Activated gamma-delta T cell treated with Interleukin-2 at 50 U/mL for 16 hours (primary cell): ENCODE measurements at regions not wholly inside any gene's neighbourhood (a gene's known extent, or its start where the extent isn't known, plus 50 kb on each side); places are given as distances from the start of the nearest gene placed in this dataset.

ENCODE experiments used
- DNase-seq: peaks from one replicate; pipeline ENCODE4 v3.0.0-alpha.2; 2020

DNA sequence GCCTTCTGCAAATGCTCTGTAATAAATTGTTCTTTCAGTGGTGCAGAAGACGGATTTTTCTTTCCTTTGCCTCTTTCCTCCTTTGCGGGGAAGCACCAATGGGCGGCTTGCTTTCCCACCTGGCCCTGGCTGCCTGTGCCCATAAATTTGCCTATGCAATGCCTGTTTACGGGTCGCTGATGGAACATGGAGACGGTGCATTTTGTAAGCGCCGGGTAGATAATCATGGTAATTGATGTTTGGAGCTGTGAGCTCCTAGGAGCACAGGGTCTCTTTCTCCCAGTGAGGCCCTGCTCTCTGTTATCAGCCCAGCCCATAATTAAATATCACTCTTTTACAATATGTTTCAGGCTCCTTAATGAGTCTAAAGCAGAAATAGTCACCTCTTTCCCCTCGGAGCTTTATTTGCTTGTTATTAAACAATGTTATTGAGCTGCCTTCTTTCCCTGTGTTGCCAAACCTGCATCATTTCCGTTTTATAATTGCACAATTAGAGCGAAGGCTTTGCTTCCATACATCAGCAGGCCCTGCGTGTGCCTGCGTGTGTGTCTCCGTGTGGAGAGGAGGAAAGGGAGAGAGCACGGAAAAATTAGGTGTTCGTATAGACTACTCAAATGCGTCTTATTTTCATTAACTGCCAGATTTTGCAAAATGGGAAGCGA, 437.4 kb upstream of the POU3F3 start:
- no peak for DNase-seq

DNA sequence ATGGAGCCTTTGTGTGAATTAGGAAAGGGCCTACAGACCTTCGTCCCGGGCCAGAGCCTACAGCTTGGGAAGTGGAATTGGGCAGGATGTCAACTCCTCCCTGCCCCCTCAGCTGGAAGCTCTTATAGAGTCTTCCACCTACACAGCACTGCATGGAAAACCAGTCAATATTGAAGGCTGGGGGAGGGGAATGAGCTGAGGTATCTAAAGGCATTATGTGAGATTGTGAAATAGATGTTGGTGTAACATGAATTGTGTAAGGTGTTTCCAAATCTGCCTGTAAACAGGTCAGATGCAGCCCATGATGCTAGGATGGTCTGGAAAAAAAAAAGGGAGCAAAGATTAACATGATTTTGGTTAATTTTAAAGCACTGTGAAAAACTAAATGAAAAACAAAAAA, 433.5 kb upstream of the POU3F3 start:
- no peak for DNase-seq

DNA sequence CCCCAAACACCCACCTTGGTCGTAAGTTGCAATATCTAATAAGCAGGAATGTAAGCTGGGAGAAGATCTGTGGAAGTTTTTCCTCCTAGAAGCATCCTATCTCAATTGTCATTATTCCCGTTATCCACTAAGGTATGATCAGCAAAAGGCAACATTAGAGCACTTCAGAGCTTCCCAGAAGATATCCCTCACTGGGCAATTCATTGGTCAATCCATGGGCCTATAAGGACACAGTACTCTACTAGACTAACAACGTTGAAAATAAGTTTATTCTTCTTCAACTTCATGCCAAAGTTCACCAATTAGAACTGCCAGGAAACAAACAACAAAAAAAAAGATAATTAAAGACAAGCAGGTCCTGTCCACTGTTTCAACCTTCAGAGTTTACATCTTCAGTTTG, 433.0 kb upstream of the POU3F3 start:
- no peak for DNase-seq

DNA sequence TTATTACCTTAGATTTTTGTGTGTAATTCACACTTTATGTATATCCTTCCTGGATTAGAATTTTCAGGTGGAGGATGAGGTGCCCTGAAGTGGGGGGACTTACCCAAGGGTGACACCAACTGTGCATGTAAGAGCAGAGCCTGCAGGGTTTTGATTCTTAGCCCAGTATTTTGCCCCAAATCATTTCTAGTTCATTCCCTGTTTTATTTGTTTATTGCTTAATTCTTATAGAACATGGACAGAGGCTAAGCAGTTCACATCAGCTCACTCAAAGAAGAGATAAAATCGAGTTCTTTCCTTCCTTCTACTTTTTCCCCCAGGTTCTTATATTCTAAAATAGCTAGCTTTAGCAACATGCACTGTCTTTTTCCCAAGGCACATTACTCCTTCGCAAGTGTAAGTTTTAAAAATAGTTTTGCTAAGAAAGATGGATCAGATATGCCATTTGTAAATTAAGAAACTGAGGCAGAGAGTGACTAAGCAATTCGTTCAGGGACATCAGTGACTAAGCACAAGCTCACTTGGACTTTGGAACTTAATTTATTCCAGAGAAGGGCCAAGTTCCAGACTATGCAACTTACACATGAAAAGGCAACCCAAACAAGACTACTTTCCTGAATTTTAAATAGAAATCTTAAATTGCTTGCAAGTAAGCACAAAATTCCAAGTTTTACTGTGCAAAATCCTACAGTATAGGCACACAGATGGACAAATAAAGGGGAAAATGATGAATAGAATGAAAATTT, 427.9 kb upstream of the POU3F3 start:
- DNase-seq: no peak

DNA sequence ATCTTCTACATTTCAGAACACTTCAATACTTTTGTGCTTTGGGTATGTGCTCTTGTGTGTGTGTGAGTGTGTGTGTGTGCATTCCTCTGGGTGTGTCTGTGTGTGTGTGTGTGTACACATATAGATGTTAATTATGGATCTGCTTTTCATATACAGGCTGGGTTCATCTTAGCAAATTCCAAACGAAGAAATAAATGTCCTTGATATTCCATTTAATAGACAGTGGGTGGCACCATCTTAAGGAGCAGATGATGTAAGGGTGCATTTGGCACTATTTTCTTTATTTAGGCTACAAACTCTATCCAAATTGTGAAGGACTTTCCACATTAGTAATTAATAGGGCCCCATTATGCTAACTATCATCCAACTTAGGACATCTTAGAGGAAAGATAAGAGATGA, 425.8 kb upstream of the POU3F3 start:
- no peak for DNase-seq

DNA sequence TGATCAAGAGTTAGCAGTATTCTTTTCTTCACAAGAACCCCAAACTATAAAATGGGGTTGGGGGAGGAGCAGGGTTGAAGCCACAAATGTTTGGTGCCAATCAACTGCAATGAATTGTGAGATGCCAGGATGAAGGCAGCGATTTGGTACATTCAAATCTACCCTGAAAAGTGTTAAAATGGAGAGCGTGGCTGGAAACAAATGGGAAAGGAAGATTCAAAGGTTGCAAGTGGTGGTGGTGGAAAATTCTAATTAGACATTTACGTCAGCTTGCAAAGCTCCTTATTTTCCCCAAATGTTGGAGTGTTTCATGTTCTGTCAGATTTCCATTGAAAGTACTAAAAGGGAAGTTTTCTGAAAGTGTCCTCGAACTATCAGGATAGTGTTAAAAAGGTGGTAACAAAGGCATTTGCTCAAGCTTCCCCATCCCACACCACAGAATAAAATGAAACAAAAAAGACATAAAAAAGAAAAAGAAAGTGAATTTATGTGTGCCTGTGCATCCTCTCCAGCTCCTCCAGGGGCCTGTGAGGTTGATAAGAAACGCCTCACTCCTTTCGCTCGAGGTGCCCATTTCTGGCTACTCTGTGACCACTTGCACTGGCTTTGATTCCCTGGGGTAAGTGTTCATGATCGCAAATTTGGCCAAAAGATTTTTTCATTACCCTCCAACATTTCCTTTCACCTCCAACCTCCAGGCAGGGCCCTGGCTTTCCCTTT, 424.1 kb upstream of the POU3F3 start:
- no peak for DNase-seq

DNA sequence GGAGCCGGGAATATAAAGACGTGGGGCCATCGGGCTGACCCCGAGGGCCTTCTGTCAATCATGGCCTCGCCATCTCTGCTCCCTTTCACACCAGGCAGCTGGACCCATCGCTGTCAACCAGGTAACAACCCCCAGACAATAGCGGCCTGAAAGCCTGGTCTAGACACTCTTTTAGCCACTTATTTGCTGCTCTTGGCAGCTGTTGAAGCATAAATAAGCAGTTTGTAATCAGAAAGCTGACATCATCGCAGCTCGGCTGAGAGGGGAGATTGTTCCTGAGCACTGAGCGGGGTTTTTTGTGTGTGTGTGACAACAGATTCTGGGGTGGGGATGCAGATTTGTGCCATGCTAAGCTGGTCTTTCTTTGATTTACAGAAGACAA, 423.6 kb upstream of the POU3F3 start:
- no peak for DNase-seq

DNA sequence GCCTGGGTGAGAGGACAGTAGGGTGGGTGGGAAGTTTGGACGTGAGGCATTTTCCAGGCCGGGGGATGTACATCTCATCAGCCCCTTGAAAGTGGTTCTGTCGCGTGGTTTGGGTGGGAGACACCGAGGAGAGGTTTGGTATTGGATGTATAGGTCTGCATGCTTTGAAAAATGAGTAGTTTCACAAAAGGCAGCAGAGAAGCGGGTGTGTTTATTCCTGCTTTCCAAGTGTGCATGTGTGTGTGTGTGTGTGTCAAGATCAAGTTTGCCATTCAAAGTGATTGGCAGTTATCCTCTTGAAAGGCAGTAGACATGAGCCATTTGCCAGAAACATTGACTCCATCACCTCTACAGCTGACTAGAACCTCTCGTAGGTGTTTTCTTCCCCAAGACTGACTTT, 423.1 kb upstream of the POU3F3 start:
- DNase-seq: no peak

DNA sequence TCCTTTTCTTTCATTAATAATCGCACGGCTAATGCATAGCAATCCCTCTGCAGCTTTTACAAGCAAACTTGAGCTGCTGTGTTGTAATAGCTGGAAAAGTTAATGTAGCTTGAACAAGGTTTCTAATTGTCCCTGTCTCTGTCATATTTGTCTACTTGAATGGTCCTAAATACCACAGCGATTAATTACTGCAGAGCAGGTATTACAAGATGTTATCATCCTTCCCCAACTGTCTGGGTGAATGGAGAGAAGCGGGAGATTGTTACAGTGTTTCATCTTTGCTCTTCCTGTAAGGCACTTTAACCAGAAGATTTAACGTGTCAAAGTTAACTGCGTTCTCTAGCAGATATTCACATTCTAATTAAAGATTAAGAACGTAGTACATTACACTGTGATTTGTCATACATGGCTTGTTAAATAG, 422.2 kb upstream of the POU3F3 start:
- no peak for DNase-seq

DNA sequence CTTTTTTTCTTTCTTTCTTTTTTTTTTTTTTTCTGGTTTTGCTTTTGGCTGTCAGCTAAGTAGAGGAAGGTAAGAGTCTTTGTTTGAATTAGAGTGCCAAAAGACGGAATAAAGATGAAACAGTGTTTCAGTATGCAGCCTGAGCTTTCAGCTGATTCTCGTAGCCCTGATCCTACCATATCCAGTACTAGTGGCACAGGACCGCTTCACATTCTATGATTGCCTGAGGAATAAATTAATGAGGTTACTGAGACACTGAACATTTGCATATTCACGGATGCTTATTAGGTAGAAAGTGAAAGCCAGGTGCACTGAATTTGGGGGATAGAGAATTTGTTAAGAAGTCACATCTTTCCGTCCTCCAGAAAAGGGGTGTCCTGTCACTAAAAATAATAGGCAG, 421.5 kb upstream of the POU3F3 start:
- no peak for DNase-seq

DNA sequence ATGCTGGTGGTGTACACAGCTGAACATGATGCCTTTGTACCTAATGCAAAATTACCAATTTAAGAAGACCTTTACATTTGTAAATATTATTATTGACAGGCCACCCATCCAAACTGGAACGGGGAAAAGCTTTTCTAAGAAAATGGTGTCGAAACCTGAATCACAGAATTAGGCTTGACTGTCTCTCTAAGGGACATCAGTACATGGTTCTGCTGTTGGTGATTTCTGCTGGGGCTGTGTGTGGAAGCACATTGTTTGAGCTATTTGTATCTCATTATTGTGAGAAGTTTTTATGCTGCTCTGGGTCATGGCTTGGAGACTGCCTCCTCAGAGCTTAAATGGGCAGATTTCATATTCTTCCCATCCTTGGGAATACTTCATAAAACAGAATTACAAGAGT, 420.9 kb upstream of the POU3F3 start:
- no peak for DNase-seq

DNA sequence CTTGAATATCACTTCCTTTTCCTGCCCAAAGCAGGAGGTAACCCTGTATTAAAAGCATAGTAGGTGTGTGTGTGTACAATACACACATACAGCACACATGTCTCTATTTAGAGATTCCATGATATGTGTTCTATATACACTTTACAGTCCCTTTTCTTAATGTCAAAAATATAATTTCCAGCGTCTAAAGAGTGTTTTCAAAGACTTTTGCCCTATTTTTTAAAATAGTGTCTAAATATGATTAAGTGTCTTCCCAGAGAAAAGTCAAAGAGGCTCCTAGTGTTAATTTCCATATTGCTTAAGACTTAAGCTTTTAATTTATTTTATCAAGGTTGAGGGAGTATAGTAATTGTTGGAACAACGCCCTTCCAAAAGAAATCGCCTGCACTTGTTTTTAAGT, 420.3 kb upstream of the POU3F3 start:
- no peak for DNase-seq

DNA sequence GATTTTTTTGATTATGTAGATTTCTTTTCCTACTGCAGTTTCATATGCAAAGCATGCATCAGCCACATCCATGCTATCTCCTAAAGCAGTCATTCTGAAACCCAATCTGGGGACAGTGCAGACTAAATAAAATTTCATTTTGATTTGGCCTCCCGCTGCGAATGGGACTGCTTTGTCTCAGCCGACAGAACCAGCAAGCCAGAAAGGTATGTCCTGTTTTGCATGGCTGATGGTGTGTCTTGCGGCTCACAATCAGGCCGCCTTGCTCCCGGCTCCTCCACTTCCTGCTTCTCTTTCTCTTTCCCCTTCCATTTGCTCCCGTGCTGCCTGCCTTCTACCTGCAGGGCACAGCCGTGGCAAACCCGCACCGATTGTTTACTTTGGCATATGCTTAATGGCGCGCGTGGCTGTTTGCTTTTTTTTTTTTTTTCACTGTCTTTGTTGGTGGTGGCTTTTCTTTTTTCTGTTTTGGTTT, 419.6 kb upstream of the POU3F3 start:
- DNase-seq: no peak

DNA sequence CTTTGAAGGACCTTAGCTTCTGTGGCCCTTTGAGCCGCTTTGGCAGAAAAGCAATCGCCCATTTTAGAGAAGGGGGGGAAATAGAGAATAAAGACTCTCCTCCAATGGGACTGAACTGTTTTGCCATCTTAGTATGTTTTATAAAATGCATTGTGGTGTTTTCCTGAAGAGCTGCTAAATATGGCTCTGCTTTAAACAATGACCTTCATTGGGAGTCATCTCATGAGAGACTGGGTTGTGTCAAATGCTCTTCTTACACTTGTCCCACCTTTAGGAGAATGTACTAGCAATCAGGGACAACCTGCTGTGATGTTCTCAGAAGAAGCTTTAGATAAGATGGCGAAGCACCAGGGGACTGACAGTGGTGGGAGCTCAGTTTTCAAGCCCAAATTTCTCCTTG, 418.9 kb upstream of the POU3F3 start:
- DNase-seq: no peak

DNA sequence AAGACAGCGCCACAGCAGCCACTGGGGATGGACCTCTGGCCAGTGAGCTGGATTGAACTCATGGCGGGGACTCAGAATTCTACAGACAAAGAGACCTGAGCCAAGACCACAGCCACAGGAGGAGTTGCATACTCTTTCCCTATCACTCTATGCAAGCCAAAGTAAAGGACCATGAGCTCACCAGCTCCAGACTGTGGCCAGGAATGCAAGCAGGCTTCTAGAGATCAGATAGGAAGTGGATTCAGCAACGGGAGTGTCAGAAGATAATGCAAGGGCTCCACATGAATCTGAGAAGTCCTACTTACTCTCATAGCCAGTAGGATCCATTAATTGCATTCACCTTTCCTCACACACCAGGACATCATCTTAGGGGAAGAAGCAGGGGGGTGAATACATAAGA, 415.4 kb upstream of the POU3F3 start:
- DNase-seq: no peak

DNA sequence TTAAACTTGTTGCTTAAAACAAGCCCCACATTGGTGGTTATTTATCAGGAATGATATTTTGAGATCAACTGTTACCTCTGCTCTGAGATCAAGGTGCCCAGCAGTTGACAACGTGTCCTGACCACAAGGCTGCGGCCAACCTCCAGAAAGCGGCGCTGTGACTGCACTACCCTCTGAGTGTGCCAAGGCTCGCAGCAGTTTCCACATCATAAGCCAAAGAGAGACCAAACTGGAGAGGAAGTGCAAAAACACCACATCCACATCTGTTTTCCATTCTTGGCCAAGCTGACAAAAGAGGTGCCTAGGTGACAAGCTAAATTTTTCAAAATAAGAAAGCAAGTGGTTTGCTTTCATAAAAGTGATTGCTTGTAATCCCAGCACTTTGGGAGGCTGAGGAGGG, 410.8 kb upstream of the POU3F3 start:
- no peak for DNase-seq

DNA sequence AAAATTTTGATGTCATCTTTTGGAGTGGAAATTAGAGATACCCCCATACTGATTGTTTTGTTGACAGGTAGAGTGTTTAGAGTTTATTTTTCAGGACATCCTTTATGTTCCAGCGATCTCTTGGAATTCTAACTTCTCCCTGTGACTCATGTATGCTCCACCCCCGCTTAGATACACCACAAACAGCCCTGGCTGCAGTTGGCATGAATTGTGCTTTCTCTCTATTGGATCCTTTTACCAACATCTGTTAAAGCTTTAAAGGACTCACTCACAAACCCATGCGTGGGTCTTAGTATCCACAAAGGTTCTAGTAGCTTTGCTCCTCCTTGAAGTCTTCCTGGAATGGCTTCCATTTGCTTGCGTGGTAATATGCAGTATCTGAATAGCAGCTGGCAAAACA, 409.5 kb upstream of the POU3F3 start:
- DNase-seq: no peak

DNA sequence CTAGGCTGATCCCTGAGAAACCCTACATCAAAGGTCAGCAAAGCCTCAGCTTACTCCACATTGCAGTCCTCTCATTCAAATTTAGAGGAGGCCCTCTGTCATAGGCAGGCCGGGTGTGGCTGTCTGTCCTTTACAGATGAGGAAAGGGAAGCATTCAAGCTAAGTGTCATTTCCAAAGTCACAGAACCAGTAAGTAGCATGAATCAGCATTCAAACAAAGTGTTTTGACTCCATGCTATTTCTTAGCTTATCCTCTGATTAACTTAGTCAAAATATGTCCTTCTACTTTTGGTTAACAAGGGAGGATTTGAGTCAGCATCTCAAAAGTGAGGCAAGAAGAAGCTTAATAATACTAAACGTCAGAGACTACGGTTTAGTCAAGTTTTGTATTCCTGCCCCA, 409.0 kb upstream of the POU3F3 start:
- DNase-seq: no peak

DNA sequence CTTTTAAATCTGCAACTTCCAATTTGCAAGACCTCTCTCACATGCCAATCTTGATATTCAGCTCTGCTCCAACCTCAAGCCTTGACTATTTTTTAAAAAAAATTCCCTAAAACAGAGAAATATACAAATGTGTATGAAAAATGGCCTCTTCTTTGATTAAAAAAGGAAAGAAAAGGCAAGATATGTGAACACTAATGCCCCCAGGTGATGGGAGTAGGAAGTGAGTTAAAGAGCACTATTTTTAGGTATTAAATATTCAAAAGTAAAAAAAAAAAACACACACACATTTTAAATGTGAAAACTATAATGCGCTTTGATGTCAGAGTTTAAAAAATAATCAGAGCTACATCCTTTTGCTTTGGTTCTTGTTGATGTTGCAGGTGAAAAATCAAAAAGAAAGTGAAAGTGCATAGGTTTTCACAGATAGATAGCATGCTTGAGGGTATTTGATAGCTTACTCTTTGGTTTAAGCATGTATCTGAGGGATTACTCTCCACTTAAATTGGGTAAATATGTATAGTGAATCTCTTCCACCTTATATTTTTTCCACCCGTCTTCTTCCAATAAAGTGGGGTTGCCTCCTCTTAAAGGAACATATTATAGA, 406.0 kb upstream of the POU3F3 start:
- no peak for DNase-seq

DNA sequence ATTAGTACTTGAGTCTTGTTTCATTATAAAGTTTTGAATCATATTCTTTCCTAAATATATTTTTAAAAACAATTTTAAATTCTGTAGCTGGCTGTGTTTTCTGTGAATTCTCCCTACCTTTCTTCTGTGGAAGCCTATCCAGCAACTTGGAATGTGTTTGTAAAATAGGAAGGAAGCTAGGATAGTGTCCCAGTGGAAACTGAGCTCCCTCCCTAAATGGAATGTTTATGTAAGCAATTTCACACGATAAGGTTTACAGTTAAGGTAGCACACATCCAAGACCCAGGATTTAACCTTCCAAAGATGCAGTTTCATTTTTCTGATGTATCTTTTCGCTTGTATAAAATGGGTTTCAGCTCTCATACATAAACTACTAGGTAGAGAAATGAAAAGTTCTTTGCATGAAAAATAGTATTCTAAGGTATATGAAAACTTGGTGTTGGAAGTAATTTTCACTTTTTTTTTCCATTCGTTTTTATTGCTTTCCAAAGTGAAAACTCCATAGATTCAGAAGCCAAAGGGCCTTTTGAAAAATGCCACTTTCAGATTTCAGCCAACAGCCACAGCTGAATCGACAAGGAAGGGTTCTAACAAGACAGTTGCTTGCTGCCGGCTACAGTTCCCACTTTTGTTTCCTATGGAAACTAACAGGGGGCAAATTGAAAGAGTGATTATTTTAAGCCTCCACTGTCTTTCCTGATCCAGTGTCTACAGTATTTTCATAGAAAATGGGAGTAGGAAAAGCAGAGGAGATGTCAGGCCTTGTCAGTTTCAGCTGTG, 405.1 kb upstream of the POU3F3 start:
- no peak for DNase-seq

DNA sequence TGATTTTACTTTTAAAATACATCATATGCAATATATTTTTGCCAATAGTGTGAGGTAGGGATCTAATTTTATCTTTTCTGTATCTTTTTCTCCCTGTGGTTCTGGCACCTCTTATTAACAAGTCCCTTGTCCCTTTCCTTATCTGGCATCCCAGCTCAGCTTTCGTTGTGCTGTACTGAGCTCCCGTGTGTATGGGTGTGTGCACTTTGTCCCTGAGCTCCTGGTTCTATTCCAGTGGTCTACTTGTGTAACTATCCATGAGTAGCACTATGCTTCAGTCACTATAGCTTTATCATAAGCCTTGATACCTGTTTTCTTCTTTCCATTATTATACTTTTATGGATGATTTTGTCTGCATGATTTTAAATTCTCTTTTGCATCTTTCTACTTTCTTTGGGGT, 401.4 kb upstream of the POU3F3 start:
- DNase-seq: no peak

DNA sequence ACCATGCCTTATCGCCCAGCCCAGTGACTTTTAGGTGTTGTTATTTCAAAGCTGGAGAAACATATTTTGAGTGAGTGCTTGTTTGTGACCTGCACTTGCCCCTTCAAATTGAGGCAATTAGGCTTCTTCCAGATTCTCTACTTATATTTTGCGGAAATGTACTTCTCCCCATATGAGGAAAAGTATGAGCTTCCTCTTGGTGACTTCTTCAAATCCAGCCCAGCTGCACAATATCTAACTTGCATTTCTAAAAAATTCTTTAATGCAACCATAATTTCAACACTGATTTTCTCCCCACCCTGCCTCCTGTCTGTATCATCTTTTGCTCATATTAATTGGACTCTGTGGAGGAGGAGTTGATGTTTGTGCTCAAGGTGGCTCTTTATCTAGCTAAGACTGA, 391.2 kb upstream of the POU3F3 start:
- no peak for DNase-seq

DNA sequence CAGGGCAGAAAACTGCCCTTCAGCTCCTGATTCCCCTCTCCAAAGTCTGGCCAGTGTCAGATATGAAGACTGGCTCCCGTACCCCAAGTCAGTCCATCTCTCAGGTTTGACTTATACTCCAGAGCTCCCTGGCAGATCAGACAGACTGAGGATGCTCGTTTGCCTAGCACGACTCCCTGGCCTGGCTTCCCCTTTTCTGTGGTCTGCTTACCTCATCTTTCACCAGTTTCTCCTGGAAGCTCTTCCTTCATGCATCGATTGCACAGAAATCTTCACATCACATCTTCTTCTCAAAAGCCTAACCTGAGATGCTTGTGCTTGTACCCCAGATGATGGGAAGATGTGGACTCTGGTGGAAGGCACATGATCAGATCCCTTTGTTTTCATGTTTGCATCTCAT, 387.9 kb upstream of the POU3F3 start:
- DNase-seq: no peak
